Medulla oblongata (tissue), 1 donor: ENCODE measurements at regions not wholly inside any gene's neighbourhood (a gene's known extent, or its start where the extent isn't known, plus 50 kb on each side); places are given as distances from the start of the nearest gene placed in this dataset.

Experiments
- DNase-seq: peaks from one replicate; pipeline ENCODE4 v3.0.0-alpha.2; 2015; ENCODE audit errors: extremely low spot score

DNA sequence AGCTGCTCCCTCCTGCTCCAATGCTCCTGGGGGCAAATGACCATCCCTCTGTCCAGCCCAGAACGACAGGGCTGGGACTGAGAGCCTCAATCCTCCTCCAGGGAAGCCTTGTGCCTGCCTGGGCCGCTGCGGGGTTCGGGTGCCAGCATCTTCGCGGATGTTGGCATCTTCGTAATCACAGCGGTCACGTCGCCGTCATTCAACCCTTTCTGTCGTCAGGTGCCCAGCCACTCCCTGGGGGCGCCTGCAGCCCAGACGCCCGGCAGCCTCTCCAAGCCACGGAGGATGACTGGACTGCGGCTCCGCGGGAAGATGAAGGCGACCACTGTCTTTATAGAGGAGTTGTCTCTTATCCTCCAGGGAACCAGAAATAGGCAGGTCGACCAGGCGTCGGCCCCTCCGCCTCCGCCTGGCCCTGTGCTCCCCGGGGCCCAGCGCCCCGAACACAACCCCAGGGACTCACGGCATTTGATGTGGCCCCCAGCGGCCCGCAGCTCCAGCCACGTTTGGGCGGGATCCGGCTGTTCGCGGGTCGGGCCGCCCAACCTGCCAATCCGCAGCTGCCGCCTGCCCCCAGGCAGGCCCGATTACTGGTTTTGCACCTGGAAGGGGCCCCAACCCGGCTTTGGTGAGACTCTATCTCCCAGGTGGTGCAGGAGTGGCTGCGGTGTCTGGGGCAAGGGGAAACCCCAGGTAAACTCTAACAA, 113.9 kb downstream of the THNSL2 start:
- DNase-seq: no peak

- DNase-seq: peak; percentile 81
Observed at GRCh38 chr2:88281302-88282217, 111.4 kb downstream of the THNSL2 start.

- no peak for DNase-seq
Observed at GRCh38 chr2:88269836-88270235, 99.7 kb downstream of the THNSL2 start.

GRCh38 chr2:88265352-88266303, 95.5 kb downstream of the THNSL2 start:
- DNase-seq: peak; percentile 16

- no peak for DNase-seq
Observed at GRCh38 chr2:88263861-88264260, 93.7 kb downstream of the THNSL2 start.

- DNase-seq: no peak
Observed at GRCh38 chr2:88261725-88262124, 91.6 kb downstream of the THNSL2 start.

DNA sequence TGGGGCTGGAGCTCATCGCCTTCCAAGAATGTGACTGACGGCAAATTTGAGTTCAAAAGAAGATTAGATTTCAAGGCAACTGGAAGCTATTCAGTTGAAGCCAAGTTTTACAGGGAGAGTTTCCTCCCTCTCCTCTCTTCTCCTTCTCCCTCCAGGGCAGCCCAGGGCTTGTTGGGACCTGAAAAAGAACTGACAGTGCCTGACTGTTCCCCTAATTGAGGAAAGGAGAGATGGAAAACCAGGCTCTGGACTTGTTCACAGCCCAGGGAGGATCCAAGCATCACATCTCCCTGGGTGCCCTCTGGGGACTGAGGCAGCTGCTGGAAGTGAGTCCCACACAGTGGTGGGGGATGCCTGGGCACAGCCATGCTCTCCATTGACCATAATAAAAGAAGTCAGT, 88.1 kb downstream of the THNSL2 start:
- no peak for DNase-seq

GRCh38 chr2:88254437-88255091, 84.4 kb downstream of the THNSL2 start:
- no peak for DNase-seq

DNA sequence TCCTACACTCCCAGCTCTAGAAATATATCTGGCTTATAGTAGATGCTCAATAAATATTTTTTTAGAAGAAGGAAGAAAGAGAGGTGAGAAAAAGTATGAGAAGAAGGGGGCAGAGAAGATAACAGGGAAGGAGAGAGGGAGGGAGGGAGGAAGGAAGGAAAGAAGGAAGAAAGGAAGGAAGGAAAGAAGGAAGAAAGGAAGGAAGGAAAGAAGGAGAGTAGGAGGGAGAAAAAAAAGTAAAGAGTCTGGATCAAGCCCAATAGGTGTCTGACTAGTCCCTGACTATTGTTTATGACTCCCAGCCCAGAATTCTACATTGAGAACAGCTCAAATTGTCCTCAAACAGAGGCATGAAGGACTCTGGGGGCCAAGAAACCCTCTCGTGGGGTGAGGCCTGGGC, 83.9 kb downstream of the THNSL2 start:
- DNase-seq: no peak

- DNase-seq: no peak
Observed at GRCh38 chr2:88253375-88253774, 83.2 kb downstream of the THNSL2 start.

DNA sequence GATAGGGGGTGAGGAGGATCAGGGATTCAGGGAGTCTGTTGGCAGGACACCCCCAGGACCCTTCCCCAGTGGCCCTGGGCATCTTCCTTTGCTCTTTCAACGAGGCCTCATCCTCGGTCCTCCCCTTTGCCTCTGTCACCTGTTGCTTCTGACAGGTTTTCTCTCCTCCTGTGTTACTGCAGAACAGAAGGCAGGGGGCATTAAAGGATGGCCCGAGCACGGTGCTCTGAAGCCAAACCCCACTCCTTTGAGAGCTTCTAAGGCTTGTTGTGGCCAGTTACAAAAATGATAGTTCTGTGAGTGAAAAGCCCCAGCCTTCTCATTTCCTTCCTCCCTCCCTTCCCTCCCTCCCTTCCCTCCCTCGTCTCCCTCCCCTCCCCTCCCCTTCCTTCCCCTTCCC, 82.5 kb downstream of the THNSL2 start:
- DNase-seq: no peak

DNA sequence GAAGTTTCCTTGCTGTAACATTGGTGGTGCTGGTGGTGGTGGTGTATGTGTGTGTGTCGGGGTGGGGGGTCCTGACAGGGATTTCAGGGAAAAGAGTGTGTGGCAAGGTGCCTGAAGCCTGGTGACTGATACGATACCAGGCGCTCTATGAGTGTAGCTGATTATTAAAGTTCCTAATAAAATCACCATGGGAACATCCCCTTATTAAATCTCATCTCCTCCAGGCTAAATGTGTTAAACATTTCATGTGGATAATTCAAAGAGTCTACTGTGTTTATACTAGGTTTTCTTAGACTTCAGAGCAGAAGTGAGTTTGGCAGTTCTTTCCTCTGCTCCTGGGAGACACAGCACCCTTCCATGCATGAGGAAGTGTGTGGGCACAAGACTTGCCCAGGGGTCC, 82.0 kb downstream of the THNSL2 start:
- DNase-seq: no peak

- DNase-seq: no peak
Observed at GRCh38 chr2:88250404-88250803, 80.3 kb downstream of the THNSL2 start.

- no peak for DNase-seq
Observed at GRCh38 chr2:88248280-88248828, 78.2 kb downstream of the THNSL2 start.

DNA sequence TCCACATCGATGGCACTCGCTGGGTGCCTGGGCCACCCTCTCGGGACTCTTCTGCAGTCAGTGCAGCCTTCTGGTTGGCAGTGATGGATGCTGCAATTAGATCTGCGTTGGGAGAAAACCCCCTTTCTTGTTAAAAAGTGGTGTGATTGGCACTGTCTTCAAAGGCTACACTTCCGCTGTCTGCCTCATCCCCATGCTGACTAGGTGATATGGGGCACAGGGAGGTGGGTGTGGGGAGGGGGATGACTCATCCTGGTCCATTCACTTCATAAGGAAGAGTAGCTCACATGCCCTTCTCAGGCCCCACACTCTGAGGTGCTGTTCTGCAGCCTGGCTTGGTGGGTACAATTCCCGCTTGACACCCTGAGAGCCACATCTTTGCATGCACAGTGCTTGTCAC, 77.4 kb downstream of the THNSL2 start:
- no peak for DNase-seq

- no peak for DNase-seq
Observed at GRCh38 chr2:88245109-88245508, 75.0 kb downstream of the THNSL2 start.

DNA sequence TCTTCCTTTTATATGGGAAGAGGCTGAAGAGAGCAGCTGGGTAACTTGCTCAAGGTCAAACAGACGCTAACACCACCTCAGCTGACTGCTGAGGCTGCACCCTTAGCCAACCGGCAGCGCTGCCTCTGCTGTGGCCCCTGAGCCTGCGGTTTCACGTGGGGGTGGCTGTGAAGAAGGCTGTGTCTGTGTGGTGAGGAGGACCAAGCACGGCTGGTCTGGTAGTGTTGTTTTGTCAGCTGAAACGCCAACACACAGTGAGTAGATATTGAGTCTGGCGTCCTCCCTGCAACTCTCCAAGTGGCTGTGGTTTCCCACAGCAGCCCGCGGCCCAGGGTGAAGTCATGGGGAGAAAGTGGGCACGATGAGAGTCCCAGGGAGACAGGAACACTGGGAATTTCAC, 69.6 kb downstream of the THNSL2 start:
- DNase-seq: no peak

- DNase-seq: no peak
Observed at GRCh38 chr2:88236666-88237065, 66.5 kb downstream of the THNSL2 start.
